M059J (cell line): ENCODE measurements at regions not wholly inside any gene's neighbourhood (a gene's known extent, or its start where the extent isn't known, plus 50 kb on each side); places are given as distances from the start of the nearest gene placed in this dataset.
A peak's percentile ranks its signal among the peaks of the same experiment; 100 is the strongest.

Source experiments
- DNase-seq: peaks from one replicate; pipeline ENCODE4 v3.0.0-alpha.2; 2012; ENCODE audit warnings: low read depth

- DNase-seq = peak; percentile 14
Measured at GRCh38 chr11:120013325-120014250, 124.3 kb downstream of the TRIM29 start.

- DNase-seq = no peak
Measured at GRCh38 chr11:120012245-120012644, 125.7 kb downstream of the TRIM29 start.

- no peak for DNase-seq
Measured at GRCh38 chr11:120011836-120012235, 126.1 kb downstream of the TRIM29 start.

GRCh38 chr11:120010775-120011174, 127.1 kb downstream of the TRIM29 start:
- no peak for DNase-seq

- DNase-seq = no peak
Measured at GRCh38 chr11:120009938-120010337, 128.0 kb downstream of the TRIM29 start.

GRCh38 chr11:120007144-120007543, 130.8 kb downstream of the TRIM29 start:
- no peak for DNase-seq

- no peak for DNase-seq
Measured at GRCh38 chr11:120004723-120005122, 133.2 kb downstream of the TRIM29 start.

- DNase-seq = no peak
Measured at GRCh38 chr11:120001178-120002090, 136.5 kb downstream of the TRIM29 start.

- peak; percentile 4 for DNase-seq
Measured at GRCh38 chr11:119999220-119999619, 138.7 kb downstream of the TRIM29 start.

GRCh38 chr11:119996556-119996955, 141.4 kb downstream of the TRIM29 start:
- DNase-seq = no peak

- no peak for DNase-seq
Measured at GRCh38 chr11:119995730-119996491, 142.0 kb downstream of the TRIM29 start.

- DNase-seq = no peak
Measured at GRCh38 chr11:119993722-119994121, 144.2 kb downstream of the TRIM29 start.

GRCh38 chr11:119992171-119993051, 145.5 kb downstream of the TRIM29 start:
- DNase-seq = no peak

- DNase-seq = no peak
Measured at GRCh38 chr11:119991669-119992068, 146.2 kb downstream of the TRIM29 start.

- no peak for DNase-seq
Measured at GRCh38 chr11:119991022-119991404, 146.9 kb downstream of the TRIM29 start.

GRCh38 chr11:119990309-119991021, 147.4 kb downstream of the TRIM29 start:
- no peak for DNase-seq

- DNase-seq = no peak
Measured at GRCh38 chr11:119989159-119989821, 148.6 kb downstream of the TRIM29 start.

GRCh38 chr11:119985551-119985950, 152.4 kb downstream of the TRIM29 start:
- DNase-seq = no peak

GRCh38 chr11:119983816-119984215, 154.1 kb downstream of the TRIM29 start:
- no peak for DNase-seq
